ENCODE measurements at regions not wholly inside any gene's neighbourhood (a gene's known extent, or its start where the extent isn't known, plus 50 kb on each side); places are given as distances from the start of the nearest gene placed in this dataset.
A peak's percentile ranks its signal among the peaks of the same experiment; 100 is the strongest.

- no peaks in the 10 kb centered on the region for H3K9me3 ChIP-seq (ENCODE audit: control insufficient read depth in 2 of 2, low read length in 2 of 2)
- no peak overlapping the region for H3K9ac ChIP-seq (ENCODE audit: low read depth in 1 of 2, low read length in 2 of 2)
- no peak overlapping the region for H3K4me3 ChIP-seq (ENCODE audit: low read length in 2 of 2)
- no peaks in the 10 kb centered on the region for H3K4me1 ChIP-seq (ENCODE audit: control insufficient read depth in 2 of 2, insufficient read depth in 2 of 2, low read length in 2 of 2)
- no peak overlapping the region for H3K27ac ChIP-seq (ENCODE audit: low read depth in 2 of 2, low read length in 2 of 2)
- no peaks in the 10 kb centered on the region for H3K36me3 ChIP-seq (ENCODE audit: control insufficient read depth in 2 of 2, insufficient read depth in 2 of 2, low read length in 2 of 2)
- no peaks in the 10 kb centered on the region for H3K27me3 ChIP-seq (ENCODE audit: control insufficient read depth in 2 of 2, insufficient read depth in 2 of 2, low read length in 2 of 2)
Observed at GRCh38 chr10:132996603-132997343, 54.4 kb upstream of the CFAP46 start.

DNA sequence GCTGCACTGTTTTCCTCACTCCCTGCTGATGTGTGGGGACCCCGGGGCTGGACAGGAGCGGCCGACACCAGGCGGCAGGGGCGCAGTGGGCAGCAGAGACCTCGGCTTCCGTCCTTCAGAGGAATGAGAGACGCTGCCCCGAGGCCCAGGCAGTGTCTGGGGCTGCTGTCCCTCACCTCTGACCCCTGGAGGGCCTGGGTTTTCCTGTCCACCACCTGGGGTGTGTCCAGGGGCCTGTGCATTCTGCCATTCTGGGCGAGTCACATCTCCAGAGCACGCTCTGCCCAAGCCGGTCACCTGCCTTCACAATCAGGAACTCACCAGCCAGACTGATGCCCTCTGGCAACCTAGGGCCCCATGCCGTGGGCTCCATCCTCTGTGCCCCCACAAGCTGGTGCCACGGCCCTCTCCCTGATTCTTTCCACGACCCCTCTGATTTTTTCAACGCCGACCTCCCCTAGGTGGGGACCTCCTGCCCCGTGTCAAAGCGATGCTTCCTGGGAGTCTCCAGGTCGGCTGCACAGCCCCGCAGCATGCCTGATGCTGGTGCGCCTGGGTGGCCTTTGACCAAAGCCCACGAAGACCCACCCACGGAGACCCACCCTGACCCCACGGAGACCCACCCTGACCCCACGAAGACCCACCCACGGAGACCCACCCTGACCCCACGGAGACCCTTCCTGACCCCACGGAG, 53.7 kb upstream of the CFAP46 start:
- Histone ChIP-seq H3K9me3 (ENCODE audit: control insufficient read depth in 2 of 2, low read length in 2 of 2) (no peaks in the 10 kb centered on the region), H3K36me3 (ENCODE audit: control insufficient read depth in 2 of 2, insufficient read depth in 2 of 2, low read length in 2 of 2) (no peaks in the 10 kb centered on the region), H3K9ac (ENCODE audit: low read depth in 1 of 2, low read length in 2 of 2) (no peak overlapping the region), H3K4me1 (ENCODE audit: control insufficient read depth in 2 of 2, insufficient read depth in 2 of 2, low read length in 2 of 2) (no peaks in the 10 kb centered on the region), H3K4me3 (ENCODE audit: low read length in 2 of 2) (no peak overlapping the region), H3K27ac (ENCODE audit: low read depth in 2 of 2, low read length in 2 of 2) (no peak overlapping the region), H3K27me3 (ENCODE audit: control insufficient read depth in 2 of 2, insufficient read depth in 2 of 2, low read length in 2 of 2) (no peaks in the 10 kb centered on the region)

DNA sequence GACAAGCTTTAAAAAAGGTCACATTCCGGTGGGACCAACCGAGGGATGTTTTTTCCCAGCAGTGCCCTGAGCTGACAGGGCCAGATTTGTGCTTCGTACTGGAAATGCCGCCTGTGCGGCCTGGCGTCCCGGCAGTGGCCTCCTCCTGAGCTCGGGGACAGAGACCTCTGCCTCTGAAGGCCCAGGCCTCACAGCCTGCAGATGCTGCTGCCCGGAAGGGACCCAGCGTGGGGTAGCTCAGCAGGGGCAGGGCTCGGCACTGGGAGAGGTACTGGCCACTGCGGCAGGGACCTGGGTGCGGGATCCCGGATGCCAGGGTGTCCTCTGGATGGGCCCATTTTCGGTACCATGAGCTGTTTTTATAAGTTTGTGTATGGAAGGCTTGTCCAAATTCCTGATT, 52.4 kb upstream of the CFAP46 start:
- H3K9ac ChIP-seq (ENCODE audit: low read depth in 1 of 2, low read length in 2 of 2), result no peak overlapping the region
- H3K27me3 ChIP-seq (ENCODE audit: control insufficient read depth in 2 of 2, insufficient read depth in 2 of 2, low read length in 2 of 2), result no peaks in the 10 kb centered on the region
- H3K4me1 ChIP-seq (ENCODE audit: control insufficient read depth in 2 of 2, insufficient read depth in 2 of 2, low read length in 2 of 2), result no peaks in the 10 kb centered on the region
- no peaks in the 10 kb centered on the region for H3K36me3 ChIP-seq (ENCODE audit: control insufficient read depth in 2 of 2, insufficient read depth in 2 of 2, low read length in 2 of 2)
- H3K4me3 ChIP-seq (ENCODE audit: low read length in 2 of 2), result no peak overlapping the region
- H3K27ac ChIP-seq (ENCODE audit: low read depth in 2 of 2, low read length in 2 of 2), result no peak overlapping the region
- H3K9me3 ChIP-seq (ENCODE audit: control insufficient read depth in 2 of 2, low read length in 2 of 2), result no peaks in the 10 kb centered on the region

DNA sequence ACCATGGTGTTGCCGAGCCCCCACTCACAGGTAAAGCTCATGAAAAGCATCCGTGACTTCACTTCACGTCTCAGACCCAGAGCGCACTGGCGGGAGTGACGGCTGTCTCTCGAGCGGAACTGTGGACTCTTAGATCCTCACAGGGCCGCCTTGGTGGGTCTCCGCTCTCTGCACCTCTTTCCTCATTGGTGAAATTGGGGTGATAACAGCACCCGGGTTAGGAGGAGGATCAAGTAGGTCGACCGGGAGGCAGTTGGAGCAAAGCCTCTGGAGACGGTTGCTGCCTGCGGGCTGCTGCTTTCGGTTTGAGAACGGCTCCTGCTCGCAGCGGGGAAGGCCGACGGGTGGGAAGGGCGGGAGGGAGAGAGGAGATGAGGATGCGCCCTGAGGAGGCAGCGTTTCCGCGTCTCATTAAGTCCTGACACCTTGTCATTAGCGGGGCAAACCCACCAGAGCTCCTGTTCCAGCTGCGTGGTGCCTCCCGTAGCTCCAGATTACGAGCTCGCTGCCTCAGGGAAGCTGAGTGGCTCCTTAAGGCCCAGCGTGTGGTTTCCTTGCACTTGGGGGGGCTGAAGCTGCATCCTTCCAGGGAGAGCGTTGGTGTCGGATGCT, 51.9 kb upstream of the CFAP46 start:
- Histone ChIP-seq H3K4me3 (ENCODE audit: low read length in 2 of 2) (peak overlapping the region in 1 of 2 donors; percentile 45), H3K4me1 (ENCODE audit: control insufficient read depth in 2 of 2, insufficient read depth in 2 of 2, low read length in 2 of 2) (no peaks in the 10 kb centered on the region), H3K27me3 (ENCODE audit: control insufficient read depth in 2 of 2, insufficient read depth in 2 of 2, low read length in 2 of 2) (no peaks in the 10 kb centered on the region), H3K9ac (ENCODE audit: low read depth in 1 of 2, low read length in 2 of 2) (no peak overlapping the region), H3K27ac (ENCODE audit: low read depth in 2 of 2, low read length in 2 of 2) (no peak overlapping the region), H3K9me3 (ENCODE audit: control insufficient read depth in 2 of 2, low read length in 2 of 2) (no peaks in the 10 kb centered on the region), H3K36me3 (ENCODE audit: control insufficient read depth in 2 of 2, insufficient read depth in 2 of 2, low read length in 2 of 2) (no peaks in the 10 kb centered on the region)

GRCh38 chr10:132993271-132994184, 51.2 kb upstream of the CFAP46 start:
- H3K9me3 ChIP-seq (ENCODE audit: control insufficient read depth in 2 of 2, low read length in 2 of 2), result no peaks in the 10 kb centered on the region
- H3K36me3 ChIP-seq (ENCODE audit: control insufficient read depth in 2 of 2, insufficient read depth in 2 of 2, low read length in 2 of 2), result no peaks in the 10 kb centered on the region
- no peaks in the 10 kb centered on the region for H3K4me1 ChIP-seq (ENCODE audit: control insufficient read depth in 2 of 2, insufficient read depth in 2 of 2, low read length in 2 of 2)
- no peaks in the 10 kb centered on the region for H3K27me3 ChIP-seq (ENCODE audit: control insufficient read depth in 2 of 2, insufficient read depth in 2 of 2, low read length in 2 of 2)
- no peak overlapping the region for H3K27ac ChIP-seq (ENCODE audit: low read depth in 2 of 2, low read length in 2 of 2)
- H3K9ac ChIP-seq (ENCODE audit: low read depth in 1 of 2, low read length in 2 of 2), result no peak overlapping the region
- peak overlapping the region in 1 of 2 donors; percentile 45 for H3K4me3 ChIP-seq (ENCODE audit: low read length in 2 of 2)

DNA sequence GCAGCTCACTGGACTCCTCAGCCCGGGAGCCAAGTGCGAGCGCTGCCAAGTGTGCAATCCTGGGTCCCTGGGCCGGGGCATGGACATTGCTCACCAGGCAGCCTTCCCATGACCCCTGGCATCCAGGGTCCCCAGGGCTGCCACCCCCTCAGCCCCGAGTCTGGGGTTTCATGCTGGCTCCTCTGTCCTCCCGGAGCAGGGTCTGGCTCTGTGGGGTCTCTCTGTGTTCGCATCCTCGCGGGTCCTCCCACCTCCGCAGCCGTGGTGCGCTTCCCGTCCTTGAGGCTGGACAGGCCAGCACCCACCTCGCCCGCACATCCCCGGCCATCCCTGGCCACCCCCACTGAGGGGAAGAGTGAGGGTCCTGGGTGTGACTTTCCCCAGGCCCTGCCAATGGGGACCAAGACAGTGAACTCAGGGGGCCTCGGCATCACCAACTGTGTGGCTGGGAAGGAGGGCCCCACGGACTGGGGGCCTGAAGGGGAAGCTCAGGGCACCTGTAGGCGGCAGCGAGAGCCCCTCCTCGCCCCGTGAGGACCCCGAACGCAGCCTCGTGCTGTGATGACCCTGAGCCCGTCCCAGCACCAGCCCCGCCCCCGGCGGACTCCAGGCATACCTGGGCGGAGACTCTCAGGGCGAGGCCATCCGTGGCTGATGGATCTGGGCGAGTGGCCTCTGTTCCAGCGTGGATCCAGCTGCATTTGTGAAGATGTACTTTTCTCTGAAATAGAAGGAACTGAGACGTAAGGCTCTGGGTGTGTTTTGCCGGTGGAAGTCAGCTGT, 50.3 kb upstream of the CFAP46 start:
- H3K9me3 ChIP-seq (ENCODE audit: control insufficient read depth in 2 of 2, low read length in 2 of 2), result no peaks in the 10 kb centered on the region
- no peak overlapping the region for H3K27ac ChIP-seq (ENCODE audit: low read depth in 2 of 2, low read length in 2 of 2)
- H3K4me3 ChIP-seq (ENCODE audit: low read length in 2 of 2), result no peak overlapping the region
- no peaks in the 10 kb centered on the region for H3K4me1 ChIP-seq (ENCODE audit: control insufficient read depth in 2 of 2, insufficient read depth in 2 of 2, low read length in 2 of 2)
- H3K36me3 ChIP-seq (ENCODE audit: control insufficient read depth in 2 of 2, insufficient read depth in 2 of 2, low read length in 2 of 2), result no peaks in the 10 kb centered on the region
- no peak overlapping the region for H3K9ac ChIP-seq (ENCODE audit: low read depth in 1 of 2, low read length in 2 of 2)
- no peaks in the 10 kb centered on the region for H3K27me3 ChIP-seq (ENCODE audit: control insufficient read depth in 2 of 2, insufficient read depth in 2 of 2, low read length in 2 of 2)
